ENCODE measurements at regions not wholly inside any gene's neighbourhood (a gene's known extent, or its start where the extent isn't known, plus 50 kb on each side); places are given as distances from the start of the nearest gene placed in this dataset.

DNA sequence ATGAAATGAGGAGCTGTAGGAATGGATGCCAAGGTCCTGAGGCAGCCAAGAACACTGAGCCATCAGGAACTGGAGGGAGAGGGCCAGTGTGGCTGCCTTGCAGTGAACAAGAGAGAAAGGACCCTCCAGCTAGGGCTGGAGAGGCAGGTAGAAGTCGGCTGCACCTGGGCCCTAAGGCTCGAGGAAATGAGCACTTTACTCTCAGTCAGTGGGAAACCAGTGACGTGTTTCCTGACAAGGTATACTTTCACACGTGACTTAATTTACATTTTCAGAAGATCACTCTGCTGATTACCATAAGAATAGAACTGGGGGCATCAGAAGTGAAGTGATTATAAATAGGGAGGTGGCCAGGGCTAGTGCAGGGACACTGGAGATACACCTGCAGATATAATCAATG is 115.2 kb downstream of the C17orf67 start:
- TF ChIP-seq CTCF (IDR thresholded peaks at IDR 0.05) (no peak), POLR2A (IDR thresholded peaks at IDR 0.05) (no peak), EP300 (IDR thresholded peaks at IDR 0.05) (no peak), POLR2AphosphoS5 (IDR thresholded peaks at IDR 0.05) (no peak)

All from stomach (tissue), 4 donors.